Bronchial epithelial cell (primary cell): ENCODE measurements at regions not wholly inside any gene's neighbourhood (a gene's known extent, or its start where the extent isn't known, plus 50 kb on each side); places are given as distances from the start of the nearest gene placed in this dataset.
"Not testable (repeated sequence)": the region's sequence is repeated elsewhere in the genome, so short reads cannot be mapped to it uniquely, and the experiment has no call there.

Source experiments
- DNase-seq: peaks from one replicate; pipeline ENCODE4 v3.0.0-alpha.2; 2010; ENCODE audit warnings: low read depth
- FAIRE-seq: peaks from 2 replicates; lab custom pipeline; 2011; peaks lifted over from hg19 to GRCh38; lab: Jason Lieb, UNC
- H3K27me3 ChIP-seq: 2 replicates; pipeline ENCODE4 v1.5.1; 2011; ENCODE audit warnings: low read length; ENCODE audit not compliant: control insufficient read depth, insufficient read depth
- H3K36me3 ChIP-seq: 2 replicates; pipeline ENCODE4 v1.5.1; 2011; ENCODE audit warnings: low read length; ENCODE audit not compliant: control insufficient read depth, insufficient read depth
- H3K4me3 ChIP-seq: 2 replicates; pipeline ENCODE4 v1.5.1; 2011; ENCODE audit warnings: mild to moderate bottlenecking, low read depth, low read length, control low read depth
- TF ChIP-seq, protein P1 (sequence below): IDR thresholded peaks from 2 replicates; pipeline ENCODE4 v1.5.1; 2011; ENCODE audit warnings: mild to moderate bottlenecking, moderate library complexity, low read length, control low read depth, inconsistent platforms; ENCODE audit not compliant: insufficient read depth, severe bottlenecking

DNA sequence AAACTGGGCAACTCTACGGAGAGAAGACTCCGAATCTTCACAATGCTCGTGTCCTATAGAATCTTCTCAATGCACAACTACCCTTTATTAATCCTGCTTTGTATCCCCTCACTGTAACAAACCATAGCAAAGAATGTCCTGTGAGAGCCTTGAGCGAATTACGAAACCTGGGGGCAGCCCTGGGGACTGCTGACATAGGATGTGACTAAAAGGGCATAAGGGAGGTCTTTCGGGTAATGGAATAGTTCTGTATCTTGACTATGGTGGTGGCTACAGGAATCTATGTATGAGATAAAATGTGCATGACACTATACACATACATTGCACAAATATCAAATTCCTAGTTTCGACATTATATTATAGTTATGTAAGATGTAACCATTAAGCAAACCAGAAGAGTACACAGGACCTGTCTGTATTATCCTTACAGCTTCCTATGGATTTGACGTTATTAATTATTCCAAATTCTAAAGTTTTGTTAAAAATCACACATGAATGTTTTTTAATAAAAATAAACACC, 162.5 kb upstream of the KCTD7 start:
- H3K36me3 ChIP-seq, result no peaks in the 10 kb centered on the region
- DNase-seq (no peak), FAIRE-seq (no peak)
- TF ChIP-seq, protein P1, sequence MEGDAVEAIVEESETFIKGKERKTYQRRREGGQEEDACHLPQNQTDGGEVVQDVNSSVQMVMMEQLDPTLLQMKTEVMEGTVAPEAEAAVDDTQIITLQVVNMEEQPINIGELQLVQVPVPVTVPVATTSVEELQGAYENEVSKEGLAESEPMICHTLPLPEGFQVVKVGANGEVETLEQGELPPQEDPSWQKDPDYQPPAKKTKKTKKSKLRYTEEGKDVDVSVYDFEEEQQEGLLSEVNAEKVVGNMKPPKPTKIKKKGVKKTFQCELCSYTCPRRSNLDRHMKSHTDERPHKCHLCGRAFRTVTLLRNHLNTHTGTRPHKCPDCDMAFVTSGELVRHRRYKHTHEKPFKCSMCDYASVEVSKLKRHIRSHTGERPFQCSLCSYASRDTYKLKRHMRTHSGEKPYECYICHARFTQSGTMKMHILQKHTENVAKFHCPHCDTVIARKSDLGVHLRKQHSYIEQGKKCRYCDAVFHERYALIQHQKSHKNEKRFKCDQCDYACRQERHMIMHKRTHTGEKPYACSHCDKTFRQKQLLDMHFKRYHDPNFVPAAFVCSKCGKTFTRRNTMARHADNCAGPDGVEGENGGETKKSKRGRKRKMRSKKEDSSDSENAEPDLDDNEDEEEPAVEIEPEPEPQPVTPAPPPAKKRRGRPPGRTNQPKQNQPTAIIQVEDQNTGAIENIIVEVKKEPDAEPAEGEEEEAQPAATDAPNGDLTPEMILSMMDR, result no peak
- H3K27me3 ChIP-seq, result no peaks in the 10 kb centered on the region
- H3K4me3 ChIP-seq, result no peak overlapping the region

DNA sequence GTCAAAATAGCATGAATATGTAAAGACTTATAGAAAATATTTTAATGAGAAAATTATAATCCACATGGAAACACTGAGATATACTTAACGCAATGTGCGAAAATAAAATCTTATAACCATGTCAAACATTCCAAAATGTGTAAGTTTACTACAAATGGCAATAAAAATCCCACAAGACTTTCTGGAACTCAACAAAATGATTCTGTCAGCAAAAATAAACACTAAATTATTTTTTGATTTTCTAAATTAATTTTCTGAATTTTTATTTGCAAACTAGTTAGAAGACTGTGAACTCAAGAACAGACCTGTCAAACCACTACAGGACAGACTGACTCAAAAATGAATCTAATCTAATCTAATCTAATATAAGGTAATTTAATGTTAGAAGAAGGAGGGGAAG, 160.8 kb upstream of the KCTD7 start:
- TF ChIP-seq, protein P1, result no peak
- FAIRE-seq, result no peak
- H3K36me3 ChIP-seq, result no peaks in the 10 kb centered on the region
- no peaks in the 10 kb centered on the region for H3K27me3 ChIP-seq
- no peak for DNase-seq
- no peak overlapping the region for H3K4me3 ChIP-seq

DNA sequence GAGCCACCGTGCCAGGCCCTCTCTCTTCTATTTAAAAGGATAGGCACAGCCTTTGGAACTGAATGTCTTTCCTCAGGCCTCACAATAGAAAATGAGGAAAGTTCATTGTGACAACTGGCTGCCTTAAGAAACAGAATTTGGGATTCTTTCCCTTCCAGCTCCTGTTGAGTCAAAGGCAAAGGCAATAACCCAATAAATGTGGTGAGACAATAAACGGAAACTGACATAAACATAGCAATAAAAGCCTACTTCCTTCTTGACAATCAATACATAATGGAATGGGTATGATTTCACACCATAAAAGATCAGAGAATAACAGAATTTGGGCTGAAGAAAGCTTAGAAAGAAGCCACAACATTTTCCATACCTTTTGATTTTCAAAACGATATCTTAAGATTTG, 155.6 kb upstream of the KCTD7 start:
- H3K27me3 ChIP-seq, FAIRE-seq, H3K36me3 ChIP-seq, H3K4me3 ChIP-seq, DNase-seq: not testable (repeated sequence)

DNA sequence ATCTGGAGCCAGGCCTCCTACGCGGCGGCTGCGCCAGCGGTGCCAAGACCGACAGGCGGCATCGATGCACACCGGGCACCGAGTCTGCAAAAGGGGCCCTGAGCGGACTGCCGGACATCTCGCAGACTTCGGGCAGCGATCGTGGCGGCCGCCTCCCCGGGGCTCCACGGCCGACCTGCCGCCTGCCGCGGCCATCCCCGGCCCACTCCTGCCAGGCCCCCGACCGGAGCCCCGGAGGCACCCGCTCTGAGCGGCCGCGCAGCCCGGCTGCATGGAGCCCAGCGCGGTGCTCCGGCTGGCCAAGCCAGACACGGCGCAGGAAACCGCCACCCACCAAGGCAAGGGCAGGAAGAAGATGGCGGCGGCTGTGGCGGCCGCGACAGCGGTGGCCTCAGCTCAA, 154.2 kb upstream of the KCTD7 start:
- DNase-seq (no peak), FAIRE-seq (no peak)
- Histone ChIP-seq H3K36me3 (no peaks in the 10 kb centered on the region), H3K27me3 (no peaks in the 10 kb centered on the region), H3K4me3 (no peak overlapping the region)
- TF ChIP-seq, protein P1, result no peak

DNA sequence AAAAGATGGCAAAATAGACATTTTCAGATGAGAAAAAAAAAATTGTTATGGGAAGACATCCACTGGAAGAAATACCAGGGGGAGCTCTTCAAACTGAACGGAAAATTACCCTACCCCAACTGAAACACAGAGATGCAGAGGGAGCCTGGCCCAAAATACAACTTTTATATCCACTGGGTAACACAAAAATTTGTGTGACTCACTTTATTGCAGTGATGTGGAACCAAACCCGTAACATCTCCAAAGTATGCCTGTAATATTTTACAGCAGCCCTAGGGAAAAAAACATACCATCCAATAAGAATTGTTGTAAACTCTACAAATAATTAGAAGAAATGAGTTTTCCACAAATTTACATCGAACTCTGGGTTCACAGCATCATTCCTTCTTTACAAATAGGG, 152.6 kb upstream of the KCTD7 start:
- H3K36me3 ChIP-seq, H3K27me3 ChIP-seq, DNase-seq, H3K4me3 ChIP-seq, FAIRE-seq: not testable (repeated sequence)

DNA sequence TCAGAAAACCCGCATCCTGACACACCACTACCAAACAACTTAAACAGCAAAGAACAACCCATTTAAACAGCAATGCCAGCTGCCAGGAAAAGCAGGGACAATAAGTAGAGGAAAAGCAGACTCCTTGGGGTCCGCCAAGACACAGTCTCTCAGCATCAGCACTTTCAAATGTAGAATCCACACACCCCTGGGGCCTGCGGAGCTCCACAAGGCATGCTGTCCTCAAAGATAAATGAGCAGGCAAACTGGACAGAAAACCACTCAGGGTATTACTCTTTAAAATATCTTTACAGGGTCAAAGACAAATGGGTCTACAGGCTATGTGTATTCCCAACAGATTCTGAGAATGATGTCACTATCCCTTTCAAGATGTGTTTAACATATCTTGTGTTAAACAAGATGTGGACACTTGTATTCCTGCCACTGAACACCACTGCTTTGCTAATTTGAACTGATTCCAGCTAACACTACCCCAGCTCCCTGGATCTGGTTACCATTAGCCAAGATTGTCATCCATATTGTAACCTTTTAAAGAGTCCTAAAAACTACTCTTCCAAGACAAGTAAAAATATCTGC, 150.8 kb upstream of the KCTD7 start:
- H3K36me3 ChIP-seq, H3K4me3 ChIP-seq, H3K27me3 ChIP-seq, FAIRE-seq, DNase-seq: not testable (repeated sequence)

DNA sequence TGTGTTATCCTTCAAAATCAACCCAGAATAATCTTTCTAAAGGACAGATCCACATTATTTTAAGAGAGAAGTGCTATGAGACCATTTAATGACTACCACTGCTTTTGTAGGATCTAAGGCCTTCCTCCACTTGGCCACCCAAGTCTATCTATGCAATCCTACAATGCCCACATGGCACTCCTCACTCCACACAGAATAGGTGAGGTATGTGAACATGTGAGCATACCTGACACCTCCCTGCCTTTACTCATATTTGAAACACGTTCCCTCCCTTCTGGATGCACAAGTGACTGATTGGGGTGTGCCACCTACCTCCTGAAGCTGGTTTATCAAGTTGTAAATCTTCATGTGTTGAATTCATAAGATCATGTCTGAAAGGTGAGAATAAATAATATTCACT, 147.5 kb upstream of the KCTD7 start:
- FAIRE-seq, result peak; percentile 88

DNA sequence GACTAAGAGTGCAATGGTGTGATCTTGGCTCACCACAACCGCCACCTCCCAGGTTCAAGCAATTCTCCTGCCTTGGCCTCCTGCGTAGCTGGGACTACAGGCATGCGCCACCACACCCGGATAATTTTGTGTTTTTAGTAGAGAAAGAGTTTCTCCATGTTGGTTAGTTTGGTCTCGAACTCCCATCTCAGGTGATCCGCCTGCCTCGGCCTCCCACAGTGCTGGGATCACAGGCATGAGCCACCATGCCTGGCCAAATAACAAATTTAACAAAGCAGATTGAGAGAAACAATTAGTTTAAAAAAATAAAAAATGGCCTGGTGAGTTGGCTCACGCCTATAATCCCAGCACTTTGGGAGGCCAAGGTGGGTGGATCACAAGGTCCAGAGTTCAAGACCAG, 139.6 kb upstream of the KCTD7 start:
- not testable (repeated sequence) for FAIRE-seq, H3K4me3 ChIP-seq, DNase-seq, H3K36me3 ChIP-seq, H3K27me3 ChIP-seq

More for the DNA sequence above, 147.5 kb upstream of the KCTD7 start:
- not testable (repeated sequence) for H3K36me3 ChIP-seq, H3K4me3 ChIP-seq, H3K27me3 ChIP-seq
- peak; percentile 43 for DNase-seq

DNA sequence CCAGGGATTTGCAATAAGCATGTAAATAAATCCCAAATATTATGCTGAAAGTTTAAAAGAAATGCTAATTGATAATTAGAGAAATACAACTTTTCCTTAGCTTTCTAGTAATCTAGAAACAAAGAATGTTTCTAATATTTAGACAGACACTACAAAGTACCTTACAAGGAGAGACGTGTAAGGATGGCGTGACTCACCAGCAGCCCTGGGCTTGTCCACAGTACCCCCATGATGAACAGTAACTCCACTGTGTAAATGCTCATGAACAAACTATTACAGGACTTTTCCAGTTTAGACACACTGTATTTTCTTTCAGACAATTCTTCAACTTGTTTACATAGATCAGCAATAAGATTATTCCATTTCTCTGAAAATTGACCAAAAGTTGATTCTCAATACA, 138.9 kb upstream of the KCTD7 start:
- DNase-seq, result peak; percentile 83
- not testable (repeated sequence) for FAIRE-seq, H3K27me3 ChIP-seq

DNA sequence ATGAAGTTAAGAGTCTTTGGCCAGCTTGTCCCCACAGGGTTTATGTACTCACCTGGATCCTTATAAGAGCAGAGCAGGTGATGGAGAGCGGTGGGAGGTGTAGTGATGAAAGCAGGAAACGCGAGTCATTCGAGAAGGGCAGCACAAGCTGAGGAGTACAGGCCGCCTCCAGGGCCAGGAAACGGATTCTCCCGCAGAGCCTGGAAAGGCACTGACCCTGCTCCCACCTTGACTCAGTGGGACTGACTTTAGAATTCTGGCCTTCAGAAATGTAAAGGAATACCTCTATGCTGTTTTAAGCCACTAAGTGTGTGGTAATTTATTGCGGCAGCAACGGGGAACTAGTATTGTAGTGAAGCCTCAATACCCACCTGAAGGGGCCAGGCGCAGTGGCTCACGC, 137.7 kb upstream of the KCTD7 start:
- H3K27me3 ChIP-seq, H3K4me3 ChIP-seq, FAIRE-seq, H3K36me3 ChIP-seq: not testable (repeated sequence)
- DNase-seq, result peak; percentile 17

More for the DNA sequence above, 138.9 kb upstream of the KCTD7 start:
- H3K4me3 ChIP-seq, H3K36me3 ChIP-seq: not testable (repeated sequence)

DNA sequence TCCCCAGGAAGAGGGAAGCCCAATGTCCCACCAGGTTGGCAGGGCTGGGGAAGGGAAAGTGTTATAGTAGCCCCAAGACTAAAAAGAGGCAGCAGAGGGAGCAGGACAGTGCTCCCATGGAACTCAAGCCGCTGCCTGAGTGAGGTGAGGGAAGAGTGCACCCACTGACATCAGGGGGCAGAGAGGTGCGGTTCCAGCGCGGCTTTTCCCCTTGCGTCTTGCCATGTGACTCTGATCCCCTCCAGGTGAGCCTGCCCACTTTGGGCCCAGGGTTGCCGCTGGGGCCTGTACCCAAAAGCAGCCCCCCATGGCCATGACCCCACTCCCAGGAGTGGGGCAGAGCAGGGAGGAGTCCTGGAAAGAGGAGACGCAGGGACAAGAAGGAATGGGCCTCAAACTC, 136.3 kb upstream of the KCTD7 start:
- FAIRE-seq, H3K36me3 ChIP-seq, H3K27me3 ChIP-seq, DNase-seq: not testable (repeated sequence)
- peak overlapping the region; percentile 89 for H3K4me3 ChIP-seq
